Activated naive CD4-positive, alpha-beta T cell treated with Interleukin-2 at 50 U/mL for 16 hours (primary cell): ENCODE measurements at regions not wholly inside any gene's neighbourhood (a gene's known extent, or its start where the extent isn't known, plus 50 kb on each side); places are given as distances from the start of the nearest gene placed in this dataset.
A peak's percentile ranks its signal among the peaks of the same experiment; 100 is the strongest.

Source experiments
- DNase-seq: peaks from one replicate; pipeline ENCODE4 v3.0.0-alpha.2; 2020

- peak; percentile 24 for DNase-seq
Measured at GRCh38 chr5:56479696-56480077, 246.6 kb upstream of the ANKRD55 start.

DNA sequence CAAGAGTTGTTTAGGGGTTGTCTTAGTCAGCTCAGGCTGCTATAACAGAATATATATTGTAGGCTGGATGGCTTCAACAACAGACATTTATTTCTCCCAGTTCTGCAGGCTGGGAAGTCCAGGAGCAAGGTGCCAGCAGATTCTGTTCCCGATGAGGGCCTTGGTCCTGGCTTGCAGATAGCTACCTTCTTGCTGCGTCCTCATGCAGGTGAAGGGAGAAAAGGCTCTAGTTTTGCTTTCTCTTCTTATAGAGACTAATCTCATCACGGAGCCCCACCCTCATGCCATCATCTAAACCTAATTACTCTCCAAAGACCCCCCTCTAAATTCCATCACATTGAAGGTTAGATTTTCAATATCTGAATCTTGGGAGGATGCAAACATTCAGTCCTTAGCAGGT, 246.0 kb upstream of the ANKRD55 start:
- DNase-seq = no peak

GRCh38 chr5:56478062-56478461, 244.9 kb upstream of the ANKRD55 start:
- no peak for DNase-seq

- no peak for DNase-seq
Measured at GRCh38 chr5:56476487-56476856, 243.3 kb upstream of the ANKRD55 start.

DNA sequence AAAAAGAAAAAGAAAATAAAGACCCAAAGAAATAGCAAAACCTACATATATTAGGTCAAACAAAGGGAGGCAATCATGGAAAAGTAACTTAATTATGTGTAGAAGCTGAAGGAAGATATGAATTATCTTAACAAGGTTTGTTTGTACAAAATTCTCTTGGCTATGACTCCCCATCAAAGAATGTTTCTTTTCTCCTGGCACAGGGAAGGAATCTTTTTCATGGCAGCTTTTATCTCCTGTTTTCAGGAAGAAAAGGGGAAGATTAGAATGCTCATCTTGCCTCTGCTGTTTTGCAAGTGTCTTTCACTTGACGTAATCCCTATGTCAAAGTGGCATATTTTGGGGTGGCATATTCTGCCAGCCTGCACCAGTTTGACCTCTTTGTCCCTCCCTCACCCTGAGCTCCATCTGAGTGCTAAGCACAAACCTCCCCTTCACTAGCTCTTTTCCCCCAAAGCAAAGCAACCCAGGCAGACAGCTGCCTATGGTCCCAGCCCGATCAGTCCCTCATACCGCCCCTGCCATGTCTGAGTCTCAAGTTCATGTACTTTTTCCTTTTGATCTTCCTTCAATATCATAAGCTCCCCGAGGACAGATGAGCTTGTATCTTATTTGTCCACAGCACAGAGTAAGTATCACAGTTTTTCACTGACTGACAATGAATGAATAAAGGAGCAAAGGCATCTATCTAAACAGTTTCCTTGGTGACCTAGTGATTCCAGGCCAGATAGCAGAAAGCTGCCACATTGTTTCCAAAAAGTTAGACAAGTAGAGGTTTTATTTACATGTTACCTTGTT, 242.8 kb upstream of the ANKRD55 start:
- DNase-seq = no peak

- no peak for DNase-seq
Measured at GRCh38 chr5:56471707-56472106, 238.6 kb upstream of the ANKRD55 start.

DNA sequence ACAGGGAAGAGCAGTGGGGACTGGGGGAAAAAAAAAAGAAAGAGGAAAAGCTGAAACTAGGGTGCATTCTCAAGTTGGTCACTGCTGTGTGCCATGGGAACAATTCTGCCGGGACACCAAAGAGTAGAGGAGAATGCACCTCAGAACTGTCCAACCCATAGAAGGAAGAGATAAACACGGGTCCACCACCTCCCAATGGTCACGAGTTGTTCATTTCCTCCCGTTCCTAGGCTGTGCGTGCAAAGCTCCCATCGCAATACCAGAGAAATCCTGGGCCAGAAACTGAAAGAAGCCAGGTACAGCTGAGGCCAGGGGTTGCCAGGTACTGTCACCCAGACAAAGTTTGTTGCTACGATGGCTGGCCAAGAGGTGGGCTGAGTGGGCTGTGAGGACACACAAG, 236.9 kb upstream of the ANKRD55 start:
- DNase-seq = no peak

DNA sequence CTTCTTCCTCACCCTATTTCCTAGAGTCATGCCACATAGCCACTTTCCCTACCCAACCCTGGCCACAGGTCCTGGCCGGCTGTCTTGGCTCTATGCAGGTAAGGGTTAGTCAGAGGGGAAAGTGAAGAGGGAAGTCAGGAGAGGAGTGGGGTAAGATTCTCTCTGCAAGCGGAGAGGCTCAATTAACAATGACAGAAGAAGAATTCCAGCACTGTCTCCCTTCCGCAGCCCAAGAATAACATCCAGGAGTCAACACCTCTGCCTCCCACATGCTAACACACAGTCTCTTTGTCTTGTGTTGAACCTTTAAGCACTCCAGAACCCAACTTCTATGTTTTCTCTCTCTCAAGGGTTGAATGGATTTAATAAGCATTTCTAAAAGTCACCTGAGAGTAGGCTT, 235.1 kb upstream of the ANKRD55 start:
- no peak for DNase-seq

GRCh38 chr5:56467176-56467717, 234.1 kb upstream of the ANKRD55 start:
- no peak for DNase-seq

- no peak for DNase-seq
Measured at GRCh38 chr5:56466136-56466816, 233.1 kb upstream of the ANKRD55 start.

- no peak for DNase-seq
Measured at GRCh38 chr5:56465769-56466135, 232.6 kb upstream of the ANKRD55 start.

- no peak for DNase-seq
Measured at GRCh38 chr5:56464935-56465768, 232.0 kb upstream of the ANKRD55 start.

GRCh38 chr5:56463944-56464571, 230.9 kb upstream of the ANKRD55 start:
- no peak for DNase-seq

DNA sequence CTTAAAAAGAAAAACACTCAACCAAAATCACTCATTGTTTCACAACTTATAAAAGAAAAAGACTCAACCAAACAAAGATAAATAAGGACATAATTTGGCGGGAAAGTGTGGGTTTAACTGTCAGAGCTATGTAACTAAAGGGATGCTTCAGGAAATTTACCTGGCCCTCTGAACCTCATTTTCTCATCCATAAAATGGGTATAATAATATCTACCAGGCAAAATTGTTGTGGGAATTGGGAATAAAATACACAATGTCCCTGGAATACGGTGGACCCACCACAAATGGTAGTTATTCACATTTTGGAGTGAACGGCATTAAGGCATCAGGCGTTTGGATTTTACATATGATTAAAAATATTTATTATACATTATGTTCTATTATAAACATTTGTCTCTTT, 228.5 kb upstream of the ANKRD55 start:
- DNase-seq = no peak

GRCh38 chr5:56460681-56461191, 227.6 kb upstream of the ANKRD55 start:
- DNase-seq = no peak

DNA sequence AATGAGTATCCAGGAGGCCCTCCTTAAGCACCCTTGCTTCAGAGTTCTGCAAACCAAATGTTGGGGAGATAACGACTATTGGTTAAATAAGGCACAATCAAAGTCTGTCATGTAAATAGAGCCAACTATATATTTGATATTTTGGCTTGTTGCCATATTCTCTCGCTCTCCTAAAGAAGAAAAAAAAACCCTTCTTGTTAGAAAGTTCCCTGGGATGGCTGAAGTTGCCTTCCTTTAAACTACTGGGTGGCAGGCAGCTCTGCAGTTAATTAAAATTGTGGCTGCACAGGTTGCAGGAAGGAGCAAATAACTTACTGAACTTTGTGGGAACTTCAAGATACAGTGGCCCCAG, 227.0 kb upstream of the ANKRD55 start:
- DNase-seq = no peak

DNA sequence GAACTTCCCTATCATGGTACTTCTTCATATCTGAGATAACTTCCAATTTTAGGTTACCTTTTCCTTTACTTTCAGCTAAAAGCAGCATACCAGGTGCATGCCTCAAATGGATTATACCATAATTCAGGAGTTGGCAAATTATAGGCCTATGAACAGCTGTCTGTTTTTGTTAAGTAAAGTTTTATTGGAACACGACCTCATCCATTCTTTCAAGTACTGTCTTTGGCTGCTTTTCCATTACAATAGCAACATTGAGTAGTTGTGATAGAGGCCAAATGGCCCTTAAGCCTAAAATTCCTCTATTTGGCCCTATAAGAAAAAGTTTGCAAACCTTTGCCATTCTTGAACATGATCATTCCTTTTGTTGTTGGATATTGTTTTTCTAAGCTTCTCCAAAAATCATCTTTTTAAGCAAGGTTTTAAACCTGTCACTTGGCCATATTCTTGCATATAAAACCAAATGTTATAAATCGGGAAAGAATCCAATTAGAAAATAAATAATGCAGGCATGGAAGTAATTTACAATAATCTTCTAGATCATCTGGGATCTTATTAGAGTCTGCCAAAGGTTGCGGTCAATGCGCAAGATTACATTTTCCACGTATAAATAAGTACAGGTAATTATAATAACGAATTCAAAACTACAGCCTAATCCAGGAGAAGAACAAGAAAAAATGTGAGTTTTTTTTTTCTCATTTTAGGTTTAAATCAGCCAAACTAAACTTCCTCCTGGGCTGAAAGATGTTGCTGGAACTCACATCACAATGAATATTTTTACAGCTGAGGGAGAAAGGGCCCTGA, 226.5 kb upstream of the ANKRD55 start:
- DNase-seq = no peak

DNA sequence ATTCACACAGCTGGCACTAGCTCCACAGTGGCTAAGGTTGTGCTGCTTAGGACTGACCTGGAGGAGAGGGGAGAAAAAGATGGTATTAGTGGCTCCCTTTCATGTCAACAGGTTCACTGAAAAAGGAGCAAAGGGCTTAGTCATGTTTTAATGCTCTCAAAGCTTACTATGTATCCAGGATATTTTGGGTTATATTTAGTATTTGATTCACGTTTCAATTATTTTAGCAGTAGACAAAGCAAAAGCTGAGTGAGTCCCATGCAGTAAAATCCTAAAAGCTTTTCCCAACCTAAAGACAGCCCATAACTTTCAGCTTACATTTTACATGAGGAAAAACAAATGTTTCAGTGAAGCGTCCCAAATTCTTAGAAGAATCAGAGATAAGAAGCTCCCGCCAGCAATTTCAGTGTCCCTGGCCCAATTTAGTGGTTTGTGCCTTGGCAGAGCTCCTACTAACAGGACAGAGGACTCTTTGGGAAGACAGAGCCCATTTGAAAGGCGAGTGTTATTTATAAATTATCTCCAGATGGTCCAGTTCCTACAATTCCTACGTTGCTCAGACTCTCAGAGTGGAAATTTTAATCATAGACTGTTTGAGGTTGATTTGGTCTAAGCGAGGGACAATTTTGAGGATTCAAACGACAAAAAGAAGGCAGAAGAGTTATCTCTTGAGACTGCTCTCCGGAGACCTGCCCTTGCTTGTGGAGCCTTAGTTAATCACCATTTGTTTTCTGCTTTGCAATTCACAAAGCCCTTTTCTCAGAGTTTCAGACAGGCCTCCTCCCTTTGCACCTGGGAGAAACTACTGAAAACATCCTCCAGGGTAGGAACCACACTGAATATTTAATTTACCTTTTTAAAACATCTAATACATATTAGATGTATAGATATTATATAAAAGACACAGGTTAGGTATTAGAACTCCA, 225.0 kb upstream of the ANKRD55 start:
- DNase-seq = no peak

DNA sequence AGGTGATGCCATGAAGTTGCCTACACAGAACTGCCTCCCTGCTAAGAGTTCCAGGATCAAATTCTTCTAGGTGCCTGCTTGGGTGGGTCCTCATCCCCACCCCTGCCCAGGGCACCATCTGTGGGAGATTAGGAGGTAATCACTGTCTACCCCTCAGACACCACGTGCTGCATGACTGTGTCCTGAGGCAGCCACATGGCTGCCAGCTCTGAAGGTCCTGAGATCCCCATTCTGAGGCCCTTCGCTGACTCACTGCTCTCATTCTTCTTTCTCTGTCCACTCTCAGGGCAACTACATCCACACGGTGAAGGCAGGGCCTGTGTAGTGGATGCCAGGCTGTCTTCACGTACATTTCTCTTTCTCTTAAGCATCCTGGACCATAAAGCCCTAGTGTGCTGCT, 222.9 kb upstream of the ANKRD55 start:
- no peak for DNase-seq

GRCh38 chr5:56455417-56455816, 222.3 kb upstream of the ANKRD55 start:
- DNase-seq = no peak
